HG03039 (cell line): ENCODE measurements at regions not wholly inside any gene's neighbourhood (a gene's known extent, or its start where the extent isn't known, plus 50 kb on each side); places are given as distances from the start of the nearest gene placed in this dataset.
A peak's percentile ranks its signal among the peaks of the same experiment; 100 is the strongest.
"Not testable (repeated sequence)": the region's sequence is repeated elsewhere in the genome, so short reads cannot be mapped to it uniquely, and the experiment has no call there.

Source experiments
- ATAC-seq: cut with Tn5 transposase; IDR thresholded peaks from one replicate; pipeline ENCODE4 v1.9.1; 2021; ENCODE audit warnings: mild to moderate bottlenecking, moderate library complexity; ENCODE audit not compliant: unreplicated experiment

DNA sequence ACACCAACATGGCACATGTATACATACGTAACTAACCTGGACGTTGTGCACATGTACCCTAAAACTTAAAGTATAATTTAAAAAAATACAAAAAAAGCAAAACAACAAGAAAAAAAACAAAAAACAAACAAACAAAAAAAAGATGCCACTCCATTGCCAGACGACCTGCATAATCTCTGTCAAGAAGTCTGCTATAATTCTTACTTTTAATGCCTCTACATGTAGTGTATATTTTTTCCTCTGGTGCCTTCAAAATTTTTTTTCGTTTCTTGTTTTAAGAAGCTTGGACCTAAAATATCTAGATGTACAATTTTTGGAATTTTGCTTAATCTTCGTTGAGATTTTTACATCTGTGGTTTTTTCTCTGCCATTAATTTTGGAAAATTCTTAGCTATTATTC, 235.6 kb upstream of the ZNF521 start:
- ATAC-seq: no peak

GRCh38 chr18:25568986-25569385, 217.0 kb upstream of the ZNF521 start:
- ATAC-seq: no peak

GRCh38 chr18:25563816-25564683, 212.1 kb upstream of the ZNF521 start:
- no peak for ATAC-seq

DNA sequence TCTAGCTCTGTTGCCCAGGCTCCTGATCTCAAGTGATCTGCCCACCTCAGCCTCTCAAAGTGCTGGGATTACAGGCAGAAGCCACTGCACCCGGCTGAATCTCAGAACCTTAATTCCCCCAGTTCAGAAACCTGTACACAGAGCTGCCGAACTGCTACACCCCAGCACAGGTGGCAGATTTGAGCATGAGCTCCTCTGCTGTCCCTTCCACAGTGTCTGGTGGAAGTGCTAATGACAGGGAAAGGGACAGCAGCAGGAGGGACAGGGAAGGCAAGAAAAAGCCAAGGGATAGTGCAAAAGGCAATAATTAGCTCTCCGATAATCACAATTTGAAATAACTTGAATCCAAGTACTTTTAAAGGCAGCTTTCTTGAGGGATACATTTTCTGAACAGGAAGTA, 211.4 kb upstream of the ZNF521 start:
- no peak for ATAC-seq

- ATAC-seq: no peak
Observed at GRCh38 chr18:25561918-25562317, 210.0 kb upstream of the ZNF521 start.

- ATAC-seq: no peak
Observed at GRCh38 chr18:25560369-25560768, 208.4 kb upstream of the ZNF521 start.

- ATAC-seq: no peak
Observed at GRCh38 chr18:25557011-25557410, 205.0 kb upstream of the ZNF521 start.

DNA sequence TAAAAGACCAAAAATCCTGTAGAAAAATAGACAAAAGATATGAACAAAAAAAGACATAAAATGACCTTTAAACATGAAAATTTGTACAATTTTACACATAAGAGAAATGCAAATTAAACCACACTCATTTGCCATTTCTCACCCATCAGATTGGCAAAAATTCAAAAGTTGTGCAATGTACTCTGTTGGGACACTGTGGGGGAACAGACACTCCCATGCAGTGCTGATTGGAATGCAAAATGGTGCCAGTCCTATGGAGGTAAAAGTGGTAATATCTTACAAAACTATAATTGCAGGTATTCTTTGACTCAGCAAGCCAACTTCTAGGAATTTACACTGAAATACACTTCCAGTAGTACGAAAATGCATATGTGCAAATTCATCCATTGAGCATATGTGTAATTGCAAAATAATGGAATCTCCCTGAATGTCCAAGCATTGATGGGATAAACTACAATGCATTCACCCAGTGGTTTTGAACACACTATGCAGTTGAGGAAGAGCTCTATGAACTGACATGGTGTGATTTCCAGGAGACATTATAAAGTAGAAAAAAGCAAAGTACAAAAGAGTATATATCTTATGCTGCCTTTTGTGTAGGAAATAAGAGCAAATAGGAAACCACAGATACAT, 201.8 kb upstream of the ZNF521 start:
- no peak for ATAC-seq

GRCh38 chr18:25544546-25545287, 192.8 kb upstream of the ZNF521 start:
- no peak for ATAC-seq

GRCh38 chr18:25538175-25538922, 186.4 kb upstream of the ZNF521 start:
- no peak for ATAC-seq

- no peak for ATAC-seq
Observed at GRCh38 chr18:25535495-25535894, 183.5 kb upstream of the ZNF521 start.

DNA sequence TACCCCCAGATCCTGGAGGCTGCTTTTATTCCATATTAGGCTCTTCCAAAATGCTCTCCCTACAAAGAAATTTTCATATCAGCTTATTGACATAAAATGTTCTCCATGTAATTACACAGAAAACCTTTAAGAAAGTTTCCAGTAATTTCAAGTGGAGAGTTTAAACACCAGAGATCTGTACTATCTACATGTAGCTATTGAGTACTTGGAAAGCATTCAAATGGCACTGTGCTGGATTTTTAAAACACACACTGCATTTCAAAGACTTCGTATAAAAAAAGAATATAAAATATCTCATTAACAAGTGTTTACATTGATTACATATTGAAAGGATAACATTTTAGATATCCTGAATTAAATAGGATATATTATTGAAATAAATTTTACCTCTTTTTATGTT, 182.4 kb upstream of the ZNF521 start:
- ATAC-seq: no peak

DNA sequence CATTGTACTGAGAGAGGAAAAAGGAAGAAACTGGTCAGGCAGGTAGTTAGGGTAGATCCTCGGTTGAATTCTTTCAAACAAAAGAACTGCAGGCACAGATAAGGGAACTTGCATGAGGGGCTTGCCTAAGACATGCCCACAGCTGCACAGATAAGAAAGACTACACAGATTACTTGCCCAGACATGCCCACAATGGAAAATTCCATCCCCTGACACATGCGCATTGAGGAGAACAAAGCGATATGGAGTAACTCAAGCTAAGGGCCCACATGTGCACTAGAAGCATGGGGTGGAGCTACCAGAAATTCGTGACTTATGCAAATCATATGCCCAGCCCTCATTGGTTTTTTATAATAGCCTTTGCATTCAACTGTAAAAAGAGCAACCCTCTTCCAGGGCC, 181.3 kb upstream of the ZNF521 start:
- no peak for ATAC-seq

DNA sequence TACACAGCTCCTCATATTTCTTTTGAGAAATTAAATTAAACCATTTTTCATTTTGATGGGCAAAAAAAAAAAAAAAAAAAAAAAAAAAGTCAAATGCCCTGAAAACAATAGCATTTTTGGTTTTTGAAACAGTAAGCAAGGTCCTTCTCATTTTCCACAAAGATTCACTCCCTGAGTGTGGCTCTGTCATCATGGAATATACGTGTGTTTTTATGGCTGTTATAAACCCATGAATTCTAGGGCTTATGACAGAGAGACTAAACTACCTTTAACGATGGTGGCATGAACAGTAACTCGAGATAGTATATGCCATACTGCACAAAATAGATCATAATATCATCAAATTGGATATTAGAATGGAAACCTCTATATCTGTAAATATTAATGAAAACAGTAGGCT, 179.2 kb upstream of the ZNF521 start:
- ATAC-seq: no peak

DNA sequence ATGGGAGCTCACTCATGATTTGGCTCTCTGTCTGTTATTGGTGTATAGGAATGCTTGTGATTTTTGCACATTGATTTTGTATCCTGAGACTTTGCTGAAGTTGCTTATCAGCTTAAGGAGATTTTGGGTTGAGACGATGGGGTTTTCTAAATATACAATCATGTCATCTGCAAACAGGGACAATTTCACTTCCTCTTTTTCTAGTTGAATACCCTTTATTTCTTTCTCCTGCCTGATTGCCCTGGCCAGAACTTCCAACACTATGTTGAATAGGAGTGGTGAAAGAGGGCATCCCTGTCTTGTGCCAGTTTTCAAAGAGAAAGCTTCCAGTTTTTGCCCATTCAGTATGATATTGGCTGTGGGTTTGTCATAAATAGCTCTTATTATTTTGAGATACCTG, 173.8 kb upstream of the ZNF521 start:
- not testable (repeated sequence) for ATAC-seq

DNA sequence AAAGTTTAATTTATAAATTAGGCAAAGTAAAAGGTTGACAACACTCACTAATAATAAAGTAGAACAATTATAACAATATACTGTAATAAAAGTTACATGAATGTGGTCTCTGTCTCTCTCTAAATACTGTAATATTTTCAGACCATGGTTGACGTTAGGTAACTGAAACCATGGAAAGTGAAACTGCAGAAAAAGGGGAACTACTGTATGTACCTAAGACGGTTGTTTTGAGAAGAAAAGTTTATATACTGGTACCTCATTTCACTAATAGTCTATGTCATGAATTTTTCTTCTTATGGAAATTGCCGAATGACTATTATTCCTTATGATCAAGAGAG, 166.7 kb upstream of the ZNF521 start:
- peak; percentile 98 for ATAC-seq

GRCh38 chr18:25517881-25518715, 166.1 kb upstream of the ZNF521 start:
- ATAC-seq: peak; percentile 25

GRCh38 chr18:25516747-25517498, 165.0 kb upstream of the ZNF521 start:
- ATAC-seq: no peak

GRCh38 chr18:25516121-25516520, 164.2 kb upstream of the ZNF521 start:
- ATAC-seq: no peak

GRCh38 chr18:25510096-25510495, 158.1 kb upstream of the ZNF521 start:
- no peak for ATAC-seq
